Caco-2 (cell line): ENCODE measurements at regions not wholly inside any gene's neighbourhood (a gene's known extent, or its start where the extent isn't known, plus 50 kb on each side); places are given as distances from the start of the nearest gene placed in this dataset.

Experiments used
- BruUV-seq: library from RNA; stranded (reverse); fragments of 400-500 nt; replicated peaks from 2 replicates; lab custom pipeline; 2021; lab: Mats Ljungman, UMichigan
- CTCF ChIA-PET: fragments of 300-600 bp; sonication (Branson Sonifier 250); formaldehyde crosslinking; loops from one replicate; lab custom pipeline; 2022; ENCODE audit warnings: antibody characterized with exemption; lab: Charles Lee
- POLR2A ChIA-PET: fragments of 300-600 bp; sonication (Branson Sonifier 250); formaldehyde crosslinking; loops from one replicate; lab custom pipeline; 2022; ENCODE audit warnings: antibody characterized with exemption; lab: Charles Lee
- DNase-seq, 2 experiments: peaks; one replicate each; pipeline versions ENCODE4 v3.0.0 to v3.0.0-alpha.2; 2020 to 2022
- H3K27me3 ChIP-seq: replicated peaks from 2 replicates; pipeline ENCODE4 v1.6.0; 2011; ENCODE audit warnings: low read length; ENCODE audit not compliant: control insufficient read depth, insufficient read depth
- H3K36me3 ChIP-seq: 2 replicates; pipeline ENCODE4 v1.5.1; 2011; ENCODE audit warnings: low read length; ENCODE audit not compliant: control insufficient read depth, insufficient read depth
- H3K4me1 ChIP-seq: fragments of 250-450 bp; sonication (Bioruptor Pico); 2 replicates; pipeline ENCODE4 v1.5.1; 2020; ENCODE audit warnings: mild to moderate bottlenecking
- H3K4me3 ChIP-seq: 2 replicates; pipeline ENCODE4 v1.5.1; 2011; ENCODE audit warnings: low read depth, mild to moderate bottlenecking, control low read depth, low read length
- H3K9me3 ChIP-seq: fragments of 250-450 bp; sonication (Bioruptor Pico); 2 replicates; pipeline ENCODE4 v1.5.1; 2020; ENCODE audit warnings: mild to moderate bottlenecking, moderate library complexity
- H3K27ac Mint-ChIP-seq: one replicate; pipeline ENCODE4 v1.8.0; 2022; ENCODE audit warnings: mixed read lengths; ENCODE audit not compliant: unreplicated experiment
- H3K27me3 Mint-ChIP-seq: one replicate; pipeline ENCODE4 v1.8.0; 2022; ENCODE audit warnings: mixed read lengths; ENCODE audit not compliant: insufficient read depth, unreplicated experiment
- H3K36me3 Mint-ChIP-seq: one replicate; pipeline ENCODE4 v1.8.0; 2022; ENCODE audit warnings: mild to moderate bottlenecking, mixed read lengths; ENCODE audit not compliant: insufficient read depth, unreplicated experiment
- H3K4me1 Mint-ChIP-seq: one replicate; pipeline ENCODE4 v1.8.0; 2022; ENCODE audit warnings: low read depth, mixed read lengths; ENCODE audit not compliant: unreplicated experiment
- H3K4me3 Mint-ChIP-seq: one replicate; pipeline ENCODE4 v1.8.0; 2022; ENCODE audit warnings: mild to moderate bottlenecking, moderate library complexity, mixed read lengths; ENCODE audit not compliant: unreplicated experiment
- H3K9me3 Mint-ChIP-seq: one replicate; pipeline ENCODE4 v1.8.0; 2022; ENCODE audit warnings: mixed read lengths; ENCODE audit not compliant: unreplicated experiment
- intact Hi-C: fragments of 100-400 bp; cut with micrococcal nuclease; formaldehyde crosslinking; loops from one replicate; pipeline ENCODE4 v1.10.0; 2022; ENCODE audit not compliant: unreplicated experiment
- TF ChIP-seq, protein P1 (sequence below), 2 experiments: fragments of 200-600 bp in 1 of 2; IDR thresholded peaks; 1 replicate in 1 of 2; 2 replicates in 1 of 2; pipeline versions ENCODE4 v1.5.1 to v1.8.0; 2011 to 2022; ENCODE audit warnings: antibody characterized with exemption in 1 of 2, control low read depth in 1 of 2, inconsistent platforms in 1 of 2, low read depth in 1 of 2, low read length in 1 of 2, mild to moderate bottlenecking in 1 of 2, moderate library complexity in 1 of 2; ENCODE audit not compliant: insufficient read depth in 1 of 2, severe bottlenecking in 1 of 2, unreplicated experiment in 1 of 2

DNA sequence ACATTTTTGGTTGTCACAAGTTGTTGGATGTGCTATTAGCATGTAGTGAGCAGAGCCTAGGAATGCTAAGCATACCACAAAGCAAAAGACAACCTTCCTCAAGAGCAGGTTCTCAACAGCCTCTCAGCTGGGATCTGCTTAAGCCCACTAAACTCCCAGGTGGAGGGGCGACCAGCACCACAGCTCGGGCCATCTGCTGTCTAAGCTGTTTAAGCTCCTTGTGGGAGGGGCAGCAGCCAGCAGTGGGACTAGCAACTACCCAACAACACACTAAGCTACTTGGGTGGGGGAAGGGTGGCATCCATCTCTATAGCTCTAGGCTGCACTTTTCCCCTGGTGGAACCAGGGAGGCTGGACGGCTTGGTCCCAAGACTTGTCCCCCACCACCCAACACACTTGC, 1052.7 kb upstream of the ARRDC3 start:
- POLR2A ChIA-PET, result no interaction called here
- H3K4me3 Mint-ChIP-seq, result no peak overlapping the region
- TF ChIP-seq, protein P1, sequence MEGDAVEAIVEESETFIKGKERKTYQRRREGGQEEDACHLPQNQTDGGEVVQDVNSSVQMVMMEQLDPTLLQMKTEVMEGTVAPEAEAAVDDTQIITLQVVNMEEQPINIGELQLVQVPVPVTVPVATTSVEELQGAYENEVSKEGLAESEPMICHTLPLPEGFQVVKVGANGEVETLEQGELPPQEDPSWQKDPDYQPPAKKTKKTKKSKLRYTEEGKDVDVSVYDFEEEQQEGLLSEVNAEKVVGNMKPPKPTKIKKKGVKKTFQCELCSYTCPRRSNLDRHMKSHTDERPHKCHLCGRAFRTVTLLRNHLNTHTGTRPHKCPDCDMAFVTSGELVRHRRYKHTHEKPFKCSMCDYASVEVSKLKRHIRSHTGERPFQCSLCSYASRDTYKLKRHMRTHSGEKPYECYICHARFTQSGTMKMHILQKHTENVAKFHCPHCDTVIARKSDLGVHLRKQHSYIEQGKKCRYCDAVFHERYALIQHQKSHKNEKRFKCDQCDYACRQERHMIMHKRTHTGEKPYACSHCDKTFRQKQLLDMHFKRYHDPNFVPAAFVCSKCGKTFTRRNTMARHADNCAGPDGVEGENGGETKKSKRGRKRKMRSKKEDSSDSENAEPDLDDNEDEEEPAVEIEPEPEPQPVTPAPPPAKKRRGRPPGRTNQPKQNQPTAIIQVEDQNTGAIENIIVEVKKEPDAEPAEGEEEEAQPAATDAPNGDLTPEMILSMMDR (IDR thresholded peaks at IDR 0.05; ENCODE audit: insufficient read depth in 1 of 2, low read depth in 1 of 2, low read length in 1 of 2, severe bottlenecking in 1 of 2, unreplicated experiment in 1 of 2), result no peak
- Histone ChIP-seq H3K36me3 (no peaks in the 10 kb centered on the region), H3K27me3 (no peaks in the 10 kb centered on the region), H3K4me3 (no peak overlapping the region), H3K9me3 (peaks cover 11% of the 10 kb centered on the region; the same call in 1 of the 2 replicates), H3K4me1 (no peaks in the 10 kb centered on the region)
- no peak overlapping the region for H3K27ac Mint-ChIP-seq
- H3K4me1 Mint-ChIP-seq, result no peaks in the 10 kb centered on the region
- DNase-seq, result no peak
- no peaks in the 10 kb centered on the region for H3K36me3 Mint-ChIP-seq
- CTCF ChIA-PET, result no interaction called here
- BruUV-seq, result no TSS peak
- H3K27me3 Mint-ChIP-seq, result no peaks in the 10 kb centered on the region
- H3K9me3 Mint-ChIP-seq, result no peaks in the 10 kb centered on the region
- intact Hi-C loops, result no loop called here

DNA sequence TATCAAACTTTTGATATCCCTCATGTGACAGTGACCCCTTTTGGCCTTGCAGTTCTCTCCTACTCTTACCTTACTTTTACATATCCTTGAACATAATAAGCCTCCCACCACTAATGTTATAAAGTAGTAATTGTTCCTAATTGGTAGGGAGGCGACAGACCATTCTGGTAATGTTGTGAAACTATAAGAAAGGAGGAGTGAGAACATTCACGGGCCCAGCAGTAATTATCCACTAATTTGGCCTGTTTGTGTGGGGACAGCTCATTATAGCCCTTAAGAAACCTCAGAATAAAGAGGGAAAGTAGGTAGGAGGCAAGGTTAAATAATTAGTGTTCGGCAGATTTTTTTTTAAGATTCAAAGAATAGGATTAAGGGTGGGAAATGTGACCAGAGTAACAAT, 1046.5 kb upstream of the ARRDC3 start:
- intact Hi-C loops, result no loop called here
- Mint-ChIP-seq H3K36me3 (no peaks in the 10 kb centered on the region), H3K27ac (no peak overlapping the region), H3K4me1 (no peaks in the 10 kb centered on the region), H3K9me3 (peaks cover 14% of the 10 kb centered on the region), H3K27me3 (no peaks in the 10 kb centered on the region), H3K4me3 (no peak overlapping the region)
- Histone ChIP-seq H3K4me1 (no peaks in the 10 kb centered on the region), H3K9me3 (peaks cover 11% of the 10 kb centered on the region; the same call in 1 of the 2 replicates), H3K4me3 (no peak overlapping the region), H3K36me3 (no peaks in the 10 kb centered on the region), H3K27me3 (no peaks in the 10 kb centered on the region)
- TF ChIP-seq, protein P1 (IDR thresholded peaks at IDR 0.05; ENCODE audit: insufficient read depth in 1 of 2, low read depth in 1 of 2, low read length in 1 of 2, severe bottlenecking in 1 of 2, unreplicated experiment in 1 of 2), result no peak
- POLR2A ChIA-PET, result no interaction called here
- DNase-seq, result no peak
- CTCF ChIA-PET, result no interaction called here
- no TSS peak for BruUV-seq

DNA sequence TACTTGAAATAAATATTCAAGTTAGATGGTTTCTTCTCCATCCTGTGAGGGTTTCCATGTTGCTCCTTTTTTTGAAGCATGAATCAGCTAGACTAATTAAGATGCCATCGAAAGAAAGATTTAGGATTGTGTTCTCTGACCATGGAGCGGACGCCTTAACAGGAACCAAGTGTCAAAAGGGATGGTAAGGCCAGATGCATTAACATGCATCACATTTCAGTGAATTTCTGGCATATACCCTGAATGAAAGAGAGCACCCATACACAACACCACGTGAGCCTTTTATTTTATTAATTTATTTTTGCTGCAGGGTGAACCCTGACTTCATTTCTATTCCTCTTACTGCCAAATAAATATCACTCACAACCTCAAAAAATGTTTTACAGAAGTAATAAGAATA, 1045.3 kb upstream of the ARRDC3 start:
- ChIA-PET POLR2A (no interaction called here), CTCF (no interaction called here)
- H3K36me3 Mint-ChIP-seq, result no peaks in the 10 kb centered on the region
- no peak overlapping the region for H3K4me3 Mint-ChIP-seq
- Histone ChIP-seq H3K4me1 (no peaks in the 10 kb centered on the region), H3K27me3 (no peaks in the 10 kb centered on the region), H3K9me3 (no peaks in the 10 kb centered on the region), H3K36me3 (no peaks in the 10 kb centered on the region), H3K4me3 (no peak overlapping the region)
- intact Hi-C loops, result no loop called here
- BruUV-seq, result no TSS peak
- H3K4me1 Mint-ChIP-seq, result no peaks in the 10 kb centered on the region
- TF ChIP-seq, protein P1 (IDR thresholded peaks at IDR 0.05; ENCODE audit: insufficient read depth in 1 of 2, low read depth in 1 of 2, low read length in 1 of 2, severe bottlenecking in 1 of 2, unreplicated experiment in 1 of 2), result no peak
- H3K27ac Mint-ChIP-seq, result no peak overlapping the region
- H3K27me3 Mint-ChIP-seq, result no peaks in the 10 kb centered on the region
- DNase-seq, result no peak
- H3K9me3 Mint-ChIP-seq, result peaks cover 21% of the 10 kb centered on the region
